IMR-90 (cell line): ENCODE measurements at regions not wholly inside any gene's neighbourhood (a gene's known extent, or its start where the extent isn't known, plus 50 kb on each side); places are given as distances from the start of the nearest gene placed in this dataset.

ENCODE experiments used
- ATAC-seq: fragments of 200-7000 bp; cut with Tn5 transposase; 2 replicates; pipeline ENCODE4 v1.9.1; 2020; ENCODE audit warnings: low read depth, mild to moderate bottlenecking, moderate library complexity
- BruUV-seq: library from RNA; stranded (reverse); fragments of 400-500 nt; replicated peaks from 2 replicates; lab custom pipeline; 2021; lab: Mats Ljungman, UMichigan
- CTCF ChIA-PET: fragments of 300-600 bp; formaldehyde crosslinking; extraction: SDS; loops from one replicate; lab custom pipeline; 2021; ENCODE audit warnings: antibody characterized with exemption; lab: Yijun Ruan, JAX
- POLR2A ChIA-PET: fragments of 300-600 bp; sonication (Branson Sonifier 250); formaldehyde crosslinking; loops from one replicate; lab custom pipeline; 2022; ENCODE audit warnings: antibody characterized with exemption; ENCODE audit not compliant: unreplicated experiment; lab: Charles Lee
- DNase-seq: peaks from one replicate; pipeline ENCODE4 v3.0.0; 2013
- H2AFZ ChIP-seq: replicated peaks from 2 replicates; pipeline ENCODE3; 2013; ENCODE audit warnings: low read length, mild to moderate bottlenecking; ENCODE audit not compliant: poor library complexity
- H2AK5ac ChIP-seq: 2 replicates; pipeline ENCODE4 v1.6.1; 2013; ENCODE audit warnings: low read depth, low read length, inconsistent platforms
- H2AK9ac ChIP-seq: replicated peaks from 2 replicates; pipeline ENCODE3; 2013; ENCODE audit warnings: mild to moderate bottlenecking, low read depth, low read length, moderate library complexity; ENCODE audit not compliant: poor library complexity
- H2BK120ac ChIP-seq: 2 replicates; pipeline ENCODE4 v1.6.1; 2013; ENCODE audit warnings: low read depth, low read length, inconsistent platforms
- H2BK15ac ChIP-seq: 3 replicates; pipeline ENCODE4 v1.6.1; 2013; ENCODE audit warnings: low read depth, low read length, inconsistent platforms
- H2BK20ac ChIP-seq: 2 replicates; pipeline ENCODE4 v1.6.1; 2013; ENCODE audit warnings: low read depth, mild to moderate bottlenecking, inconsistent platforms, low read length, moderate library complexity
- H2BK5ac ChIP-seq: 2 replicates; pipeline ENCODE4 v1.6.1; 2013; ENCODE audit warnings: mild to moderate bottlenecking, low read depth, low read length, inconsistent platforms; ENCODE audit not compliant: poor library complexity, severe bottlenecking
- H3K14ac ChIP-seq: replicated peaks from 2 replicates; pipeline ENCODE4 v1.6.1; 2013; ENCODE audit warnings: low read depth, low read length, inconsistent platforms
- H3K18ac ChIP-seq: 2 replicates; pipeline ENCODE4 v1.6.1; 2013; ENCODE audit warnings: low read depth, low read length, control low read depth
- H3K23ac ChIP-seq: 2 replicates; pipeline ENCODE4 v1.6.1; 2013; ENCODE audit warnings: low read depth, low read length, inconsistent platforms
- H3K27ac ChIP-seq: 2 replicates; pipeline ENCODE4 v1.5.1; 2013; ENCODE audit warnings: mild to moderate bottlenecking, control low read depth, low read length; ENCODE audit not compliant: insufficient read depth
- H3K27me3 ChIP-seq: 2 replicates; pipeline ENCODE4 v1.6.1; 2013; ENCODE audit warnings: low read length; ENCODE audit not compliant: control insufficient read depth, insufficient read depth
- H3K36me3 ChIP-seq: 2 replicates; pipeline ENCODE4 v1.6.1; 2013; ENCODE audit warnings: low read length, mixed read lengths; ENCODE audit not compliant: control insufficient read depth, insufficient read depth
- H3K4ac ChIP-seq: 2 replicates; pipeline ENCODE4 v1.6.1; 2013; ENCODE audit warnings: low read depth, low read length, inconsistent platforms
- H3K4me1 ChIP-seq: 2 replicates; pipeline ENCODE4 v1.6.1; 2013; ENCODE audit warnings: low read length, mixed read lengths; ENCODE audit not compliant: control insufficient read depth, insufficient read depth
- H3K4me2 ChIP-seq: 2 replicates; pipeline ENCODE4 v1.6.1; 2013; ENCODE audit warnings: low read depth, mild to moderate bottlenecking, control low read depth, low read length, moderate library complexity
- H3K4me3 ChIP-seq: 2 replicates; pipeline ENCODE4 v1.5.1; 2013; ENCODE audit warnings: low read depth, mild to moderate bottlenecking, control low read depth, low read length, moderate library complexity; ENCODE audit not compliant: insufficient read depth
- H3K56ac ChIP-seq: 2 replicates; pipeline ENCODE4 v1.6.1; 2013; ENCODE audit warnings: low read length, inconsistent platforms; ENCODE audit not compliant: insufficient read depth; ENCODE audit errors: extremely low read depth
- H3K79me1 ChIP-seq, 2 experiments: 2 replicates each; pipeline ENCODE4 v1.6.1; 2013; ENCODE audit warnings: low read length in 2 of 2, inconsistent platforms in 1 of 2, low read depth in 1 of 2
- H3K9ac ChIP-seq: 2 replicates; pipeline ENCODE4 v1.6.1; 2013; ENCODE audit warnings: low read depth, low read length, control low read depth
- H3K9me1 ChIP-seq: 2 replicates; pipeline ENCODE4 v1.6.1; 2013; ENCODE audit warnings: low read length, inconsistent platforms; ENCODE audit not compliant: insufficient read depth
- H3K9me3 ChIP-seq: 2 replicates; pipeline ENCODE4 v1.6.1; 2013; ENCODE audit warnings: low read length; ENCODE audit not compliant: control insufficient read depth, insufficient read depth
- H4K20me1 ChIP-seq: 2 replicates; pipeline ENCODE4 v1.6.1; 2013; ENCODE audit warnings: low read length, inconsistent platforms; ENCODE audit not compliant: insufficient read depth
- H4K5ac ChIP-seq: 2 replicates; pipeline ENCODE4 v1.6.1; 2013; ENCODE audit warnings: mild to moderate bottlenecking, low read depth, low read length, control low read depth
- H4K8ac ChIP-seq, 2 experiments: 2 replicates each; pipeline ENCODE4 v1.6.1; 2013; ENCODE audit warnings: low read depth in 2 of 2, low read length in 2 of 2, control low read depth in 1 of 2, inconsistent platforms in 1 of 2
- H4K91ac ChIP-seq: 2 replicates; pipeline ENCODE4 v1.6.1; 2013; ENCODE audit warnings: low read depth, low read length, inconsistent platforms; ENCODE audit not compliant: insufficient read depth
- BHLHE40 ChIP-seq: fragments of 150-350 bp; IDR thresholded peaks from 2 replicates; pipeline ENCODE4 v1.6.1; 2016; ENCODE audit warnings: mild to moderate bottlenecking, low read depth, low read length
- CHD1 ChIP-seq: IDR thresholded peaks from 2 replicates; pipeline ENCODE4 v1.6.1; 2012; ENCODE audit warnings: low read depth, low read length, improper control_type of control experiment
- CTCF ChIP-seq: conservative IDR thresholded peaks from 2 replicates; pipeline ENCODE4 v1.5.1; 2012; ENCODE audit warnings: mild to moderate bottlenecking, low read depth, low read length, improper control_type of control experiment
- ELK1 ChIP-seq: fragments of 150-350 bp; IDR thresholded peaks from 2 replicates; pipeline ENCODE4 v1.6.1; 2016; ENCODE audit warnings: low read depth, mild to moderate bottlenecking, low read length, moderate library complexity, borderline replicate concordance
- FOS ChIP-seq: fragments of 150-350 bp; IDR thresholded peaks from 2 replicates; pipeline ENCODE4 v1.6.1; 2016; ENCODE audit warnings: low read depth, low read length
- MAFK ChIP-seq: IDR thresholded peaks from 2 replicates; pipeline ENCODE4 v1.6.1; 2012; ENCODE audit warnings: low read depth, low read length, improper control_type of control experiment
- MAZ ChIP-seq: IDR thresholded peaks from 2 replicates; pipeline ENCODE4 v1.6.1; 2012; ENCODE audit warnings: low read depth, mild to moderate bottlenecking, low read length, improper control_type of control experiment, moderate library complexity, borderline replicate concordance
- MXI1 ChIP-seq: IDR thresholded peaks from 2 replicates; pipeline ENCODE4 v1.6.1; 2012; ENCODE audit warnings: low read depth, mild to moderate bottlenecking, low read length, moderate library complexity, borderline replicate concordance
- POLR2A ChIP-seq: IDR thresholded peaks from 2 replicates; pipeline ENCODE4 v1.6.1; 2012; ENCODE audit warnings: mild to moderate bottlenecking, low read depth, low read length
- RAD21 ChIP-seq: IDR thresholded peaks from 2 replicates; pipeline ENCODE4 v1.6.1; 2012; ENCODE audit warnings: low read length, improper control_type of control experiment
- RCOR1 ChIP-seq: IDR thresholded peaks from 2 replicates; pipeline ENCODE4 v1.6.1; 2012; ENCODE audit warnings: mild to moderate bottlenecking, low read length, improper control_type of control experiment; ENCODE audit not compliant: insufficient replicate concordance
- SMC3 ChIP-seq: fragments of 150-350 bp; IDR thresholded peaks from 2 replicates; pipeline ENCODE4 v1.6.1; 2016; ENCODE audit warnings: low read depth, mild to moderate bottlenecking, antibody characterized with exemption, low read length, moderate library complexity
- USF2 ChIP-seq: fragments of 150-350 bp; IDR thresholded peaks from 2 replicates; pipeline ENCODE4 v1.6.1; 2017; ENCODE audit warnings: mild to moderate bottlenecking, antibody characterized with exemption, low read length, low read depth
- WGBS, 2 experiments: methylation state at CpG; one replicate each; pipeline versions ENCODE4 v1.1.5 to v1.1.7; 2013; ENCODE audit warnings: missing lambda C conversion rate in 2 of 2; ENCODE audit not compliant: insufficient read length in 1 of 2; ENCODE audit errors: extremely low coverage in 2 of 2; 5-methylcytosine and 5-hydroxymethylcytosine counted together
- dilution Hi-C: fragments of 300-500 bp; cut with HindIII; formaldehyde crosslinking; loops from one replicate; pipeline ENCODE4 v1.14.3; 2018; ENCODE audit warnings: low sequenced_read_pairs; ENCODE audit not compliant: unreplicated experiment
- in situ Hi-C: fragments of 300-500 bp; cut with MboI; formaldehyde crosslinking; loops from 3 replicates; pipeline ENCODE4 v1.14.3; 2019; ENCODE audit warnings: low sequenced_read_pairs, inconsistent platforms, mixed read lengths
- intact Hi-C: fragments of 100-400 bp; cut with micrococcal nuclease; formaldehyde crosslinking; loops from 2 replicates; pipeline ENCODE4 v1.10.0; 2022

- no TSS peak for BruUV-seq
- ATAC-seq (no peak), DNase-seq (no peak)
- H3K9ac ChIP-seq, result no peak overlapping the region
- no peak overlapping the region for H3K4me3 ChIP-seq
- no peaks in the 10 kb centered on the region for H3K9me1 ChIP-seq
- no peak overlapping the region for H2AK5ac ChIP-seq
- dilution Hi-C loops (no loop called here), in situ Hi-C loops (no loop called here), intact Hi-C loops (no loop called here)
- no peak overlapping the region for H2BK5ac ChIP-seq
- H2BK120ac ChIP-seq, result no peak overlapping the region
- no peak overlapping the region for H3K4me2 ChIP-seq
- no peak overlapping the region for H3K4ac ChIP-seq
- POLR2A ChIA-PET, result no interaction called here
- no peak overlapping the region for H2BK15ac ChIP-seq
- no peak overlapping the region for H3K56ac ChIP-seq
- no peak overlapping the region for H4K8ac ChIP-seq
- no peaks in the 10 kb centered on the region for H3K27me3 ChIP-seq
- H3K79me1 ChIP-seq, result no peaks in the 10 kb centered on the region
- H3K18ac ChIP-seq, result no peak overlapping the region
- CTCF ChIA-PET, result no interaction called here
- no peaks in the 10 kb centered on the region for H4K20me1 ChIP-seq
- H4K5ac ChIP-seq, result no peak overlapping the region
- no peak overlapping the region for H3K23ac ChIP-seq
- H2BK20ac ChIP-seq, result no peak overlapping the region
- TF ChIP-seq ELK1 (no peak), RAD21 (no peak), CTCF (no peak), MAZ (no peak), USF2 (no peak), BHLHE40 (no peak), SMC3 (no peak), FOS (no peak), RCOR1 (no peak), CHD1 (no peak), MXI1 (no peak), MAFK (no peak), POLR2A (no peak)
- H2AK9ac ChIP-seq, result no peak overlapping the region
- no CpG with 5 or more reads among the region's 11 CpGs for WGBS, 2 experiments
- no peak overlapping the region for H3K27ac ChIP-seq
- H2AFZ ChIP-seq, result no peak overlapping the region
- no peaks in the 10 kb centered on the region for H3K4me1 ChIP-seq
- H3K9me3 ChIP-seq, result no peaks in the 10 kb centered on the region
- H3K36me3 ChIP-seq, result no peaks in the 10 kb centered on the region
- H4K91ac ChIP-seq, result no peak overlapping the region
- no peak overlapping the region for H3K14ac ChIP-seq
Observed at GRCh38 chr11:116427903-116428637, 344.7 kb downstream of the BUD13 start.
